ENCODE measurements at regions not wholly inside any gene's neighbourhood (a gene's known extent, or its start where the extent isn't known, plus 50 kb on each side); places are given as distances from the start of the nearest gene placed in this dataset.
A peak's percentile ranks its signal among the peaks of the same experiment; 100 is the strongest.

DNA sequence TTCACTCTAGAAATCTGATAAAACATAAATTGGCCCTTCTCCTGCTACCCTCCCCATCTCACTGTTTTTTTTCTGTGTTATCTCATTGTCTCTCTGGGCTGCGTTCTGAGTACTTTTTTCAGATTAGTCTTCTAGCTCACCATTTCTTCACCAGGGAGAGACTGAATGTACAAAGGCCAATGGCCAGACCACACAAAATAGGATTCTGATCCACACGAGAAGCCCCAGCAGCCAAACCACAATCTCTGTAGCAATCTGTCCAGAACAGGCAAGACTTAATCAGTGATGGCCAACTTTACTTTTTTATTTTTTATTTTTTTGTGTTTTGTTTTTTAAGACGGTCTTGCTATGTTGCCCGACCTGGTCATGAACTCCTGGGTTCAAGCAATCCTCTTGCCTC is 55.9 kb upstream of the PAPSS2 start (continued):
- no peak for TF ChIP-seq SMARCC2 (IDR thresholded peaks at IDR 0.05; ENCODE audit: low read depth)

DNA sequence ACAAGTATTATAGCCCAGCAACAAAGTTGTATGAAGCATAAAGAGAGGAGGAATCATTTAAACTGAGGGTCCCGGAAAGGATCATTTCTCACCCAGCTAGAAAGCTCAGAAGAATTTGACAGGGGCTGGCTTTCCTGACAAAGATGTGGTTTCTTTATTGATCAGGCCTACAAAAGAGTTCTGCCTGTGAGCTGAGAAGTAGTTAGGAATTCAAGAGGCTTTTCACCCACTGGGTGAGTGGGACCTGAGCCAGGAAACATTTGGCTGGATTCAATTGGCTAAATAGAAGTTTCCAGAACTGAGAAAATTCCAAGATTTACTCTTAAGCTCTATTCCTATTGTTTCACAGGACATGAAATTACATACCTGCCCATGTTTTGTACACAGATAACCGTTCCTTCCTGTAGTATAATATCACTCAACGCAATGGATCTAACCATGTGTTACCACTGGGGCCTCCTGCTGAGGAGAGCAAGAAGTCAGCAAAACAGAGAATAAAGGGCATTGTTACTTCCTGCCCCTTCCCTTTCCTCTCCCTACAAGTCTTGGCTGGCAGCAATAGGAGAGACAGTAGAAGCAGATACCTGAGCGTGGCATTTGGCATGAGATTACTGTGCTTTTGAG is 53.9 kb upstream of the PAPSS2 start:
- no TSS peak for BruUV-seq (replicated peaks)
- no peaks in the 10 kb centered on the region; a peak in 1 of 5 replicates for H3K4me1 ChIP-seq (replicated peaks in 1 of 2; ENCODE audit: control insufficient read depth in 2 of 2, insufficient read depth in 2 of 2, low read length in 2 of 2)
- H3K27me3 ChIP-seq (ENCODE audit: control insufficient read depth in 2 of 2, insufficient read depth in 2 of 2, low read length in 2 of 2): no peaks in the 10 kb centered on the region; a peak in 1 of 5 replicates
- H3K9me3 ChIP-seq (replicated peaks; ENCODE audit: control insufficient read depth, insufficient read depth, low read depth, low read length): no peaks in the 10 kb centered on the region
- in situ Hi-C loops (cut with MboI): no loop called here
- ChIA-PET CTCF (ENCODE audit: low intra/inter-chr PET ratio) (interaction anchor here (0.7 kb wide), 1 partner anchor 22 kb away, joined by 3 read pairs; no protein-coding TSS in a partner anchor), POLR2A (no interaction called here)
- 12% methylated on average over 4 of the region's 4 CpGs for WGBS (ENCODE audit: insufficient coverage, low coverage, missing lambda C conversion rate)
- 0 out of 2 replicates have a peak overlapping the region, but pooled peaks have one; percentile 59 for H2AFZ ChIP-seq (ENCODE audit: low read depth, low read length)
- no peak overlapping the region for H3K4me2 ChIP-seq (ENCODE audit: insufficient read depth, low read length)
- TF ChIP-seq TBL1XR1 (IDR thresholded peaks at IDR 0.05; ENCODE audit: low read length in 2 of 2): no peak
- TF ChIP-seq, protein P1, sequence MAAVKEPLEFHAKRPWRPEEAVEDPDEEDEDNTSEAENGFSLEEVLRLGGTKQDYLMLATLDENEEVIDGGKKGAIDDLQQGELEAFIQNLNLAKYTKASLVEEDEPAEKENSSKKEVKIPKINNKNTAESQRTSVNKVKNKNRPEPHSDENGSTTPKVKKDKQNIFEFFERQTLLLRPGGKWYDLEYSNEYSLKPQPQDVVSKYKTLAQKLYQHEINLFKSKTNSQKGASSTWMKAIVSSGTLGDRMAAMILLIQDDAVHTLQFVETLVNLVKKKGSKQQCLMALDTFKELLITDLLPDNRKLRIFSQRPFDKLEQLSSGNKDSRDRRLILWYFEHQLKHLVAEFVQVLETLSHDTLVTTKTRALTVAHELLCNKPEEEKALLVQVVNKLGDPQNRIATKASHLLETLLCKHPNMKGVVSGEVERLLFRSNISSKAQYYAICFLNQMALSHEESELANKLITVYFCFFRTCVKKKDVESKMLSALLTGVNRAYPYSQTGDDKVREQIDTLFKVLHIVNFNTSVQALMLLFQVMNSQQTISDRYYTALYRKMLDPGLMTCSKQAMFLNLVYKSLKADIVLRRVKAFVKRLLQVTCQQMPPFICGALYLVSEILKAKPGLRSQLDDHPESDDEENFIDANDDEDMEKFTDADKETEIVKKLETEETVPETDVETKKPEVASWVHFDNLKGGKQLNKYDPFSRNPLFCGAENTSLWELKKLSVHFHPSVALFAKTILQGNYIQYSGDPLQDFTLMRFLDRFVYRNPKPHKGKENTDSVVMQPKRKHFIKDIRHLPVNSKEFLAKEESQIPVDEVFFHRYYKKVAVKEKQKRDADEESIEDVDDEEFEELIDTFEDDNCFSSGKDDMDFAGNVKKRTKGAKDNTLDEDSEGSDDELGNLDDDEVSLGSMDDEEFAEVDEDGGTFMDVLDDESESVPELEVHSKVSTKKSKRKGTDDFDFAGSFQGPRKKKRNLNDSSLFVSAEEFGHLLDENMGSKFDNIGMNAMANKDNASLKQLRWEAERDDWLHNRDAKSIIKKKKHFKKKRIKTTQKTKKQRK (IDR thresholded peaks at IDR 0.05; ENCODE audit: borderline replicate concordance, low read depth, low read length): no peak
- TF ChIP-seq E2F3 (CRISPR knock-in tag; IDR thresholded peaks at IDR 0.05): no peak
- TF ChIP-seq EZH2 (IDR thresholded peaks at IDR 0.05; ENCODE audit: borderline replicate concordance, low read depth, low read length): no peak
- TF ChIP-seq IFI16 (CRISPR knock-in tag; IDR thresholded peaks at IDR 0.05): no peak
- no peak for TF ChIP-seq KDM4B (IDR thresholded peaks at IDR 0.05; ENCODE audit: borderline replicate concordance in 2 of 2, low read depth in 1 of 2)
- TF ChIP-seq TEAD1 (CRISPR knock-in tag; IDR thresholded peaks at IDR 0.05): no peak
- no peak for TF ChIP-seq FUS (optimal IDR thresholded peaks at IDR 0.05; ENCODE audit: low read depth, low read length)
- no peak for TF ChIP-seq SMAD2 (IDR thresholded peaks at IDR 0.05; ENCODE audit: low read depth, low read length)
- TF ChIP-seq FOXA1 (IDR thresholded peaks at IDR 0.05; ENCODE audit: borderline replicate concordance): no peak
- intact Hi-C loops (cut with micrococcal nuclease): no loop called here
- FAIRE-seq (no peak), DNase-seq (ENCODE audit: extremely low read depth in 1 of 4, low spot score in 3 of 4) (no peak), ATAC-seq (no peak)
- H3K79me2 ChIP-seq (ENCODE audit: control insufficient read depth, insufficient read depth, low read length): no peaks in the 10 kb centered on the region
- H3K36me3 ChIP-seq (ENCODE audit: control insufficient read depth, insufficient read depth, low read length): no peaks in the 10 kb centered on the region
- no peaks in the 10 kb centered on the region for H3K9me1 ChIP-seq (ENCODE audit: control insufficient read depth, insufficient read depth, low read length)
- no peak overlapping the region for H3K27ac ChIP-seq (ENCODE audit: extremely low read depth, low read depth, low read length)
- H4K20me1 ChIP-seq (replicated peaks; ENCODE audit: control insufficient read depth, insufficient read depth, low read length): no peaks in the 10 kb centered on the region
- no peak overlapping the region for H3K4me3 ChIP-seq
- H3K9ac ChIP-seq (ENCODE audit: insufficient read depth in 1 of 2, low read depth in 2 of 2, low read length in 2 of 2): no peak overlapping the region

Measured in K562 (cell line).